ENCODE measurements at regions not wholly inside any gene's neighbourhood (a gene's known extent, or its start where the extent isn't known, plus 50 kb on each side); places are given as distances from the start of the nearest gene placed in this dataset.

DNA sequence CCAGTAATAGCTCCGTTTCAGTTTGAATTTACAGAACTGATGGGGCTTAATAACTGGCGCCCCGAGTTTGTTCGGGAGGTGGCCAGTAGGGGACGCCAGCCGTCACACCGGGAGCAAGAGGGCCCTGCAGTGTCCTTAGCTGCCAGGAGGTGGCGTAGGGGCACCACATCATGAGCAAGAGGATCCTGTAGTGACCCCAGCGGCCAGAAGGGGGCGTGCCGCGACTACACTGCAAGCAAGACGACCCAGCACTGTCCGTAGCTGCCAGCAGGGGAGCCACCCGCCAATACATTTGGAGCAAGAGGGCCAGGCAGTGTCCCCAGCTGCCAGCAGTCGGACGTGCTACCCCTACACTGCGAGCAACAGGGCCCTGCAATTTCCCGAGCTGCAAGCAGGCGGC is 663.7 kb upstream of the B3GAT1 start:
- DNase-seq (ENCODE audit: low read depth, low spot score): peak; percentile 54

GRCh38 chr11:135074397-135074998 is 662.5 kb upstream of the B3GAT1 start:
- peak; percentile 8 for DNase-seq (ENCODE audit: low read depth, low spot score)

DNA sequence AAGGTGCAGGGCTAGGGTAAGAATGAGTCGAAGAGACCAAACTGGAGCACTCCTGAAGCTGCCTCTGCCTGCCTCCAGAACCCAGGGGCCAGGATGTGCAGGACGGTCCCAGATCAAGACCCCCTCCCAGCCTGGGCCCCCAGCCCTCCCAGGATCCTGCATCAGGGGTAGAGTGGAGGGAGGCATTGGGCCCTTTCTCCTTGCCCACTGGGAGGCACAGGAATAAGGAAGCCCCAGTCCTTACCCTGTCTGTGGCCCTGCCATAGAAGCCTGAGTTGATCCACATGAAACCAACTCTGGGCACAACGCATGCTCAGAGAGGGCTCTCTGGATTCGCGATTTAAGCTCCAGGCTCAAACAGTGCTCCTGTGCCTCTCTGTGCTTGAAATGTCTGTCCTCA is 661.8 kb upstream of the B3GAT1 start:
- DNase-seq (ENCODE audit: low read depth, low spot score): no peak

DNA sequence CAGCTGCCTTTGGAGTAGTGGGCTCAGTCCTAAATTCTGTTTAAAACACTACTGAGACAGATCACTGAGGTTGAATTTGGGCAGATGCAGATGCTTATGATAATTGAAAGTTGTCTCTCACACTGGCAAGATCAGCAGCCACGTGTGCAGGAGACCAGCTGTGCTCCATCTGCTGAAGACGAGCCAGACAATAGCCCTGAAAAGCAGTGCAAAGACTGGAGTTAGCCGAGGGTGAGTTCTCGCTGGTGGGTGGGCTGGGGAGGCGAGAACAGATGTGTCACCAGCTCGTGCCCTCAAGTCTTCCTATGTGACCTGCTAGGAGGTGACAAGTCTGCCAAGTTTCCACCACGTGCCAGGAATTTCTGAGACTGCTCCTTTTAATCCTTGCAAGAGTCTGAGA is 661.3 kb upstream of the B3GAT1 start:
- DNase-seq (ENCODE audit: low read depth, low spot score): no peak

DNA sequence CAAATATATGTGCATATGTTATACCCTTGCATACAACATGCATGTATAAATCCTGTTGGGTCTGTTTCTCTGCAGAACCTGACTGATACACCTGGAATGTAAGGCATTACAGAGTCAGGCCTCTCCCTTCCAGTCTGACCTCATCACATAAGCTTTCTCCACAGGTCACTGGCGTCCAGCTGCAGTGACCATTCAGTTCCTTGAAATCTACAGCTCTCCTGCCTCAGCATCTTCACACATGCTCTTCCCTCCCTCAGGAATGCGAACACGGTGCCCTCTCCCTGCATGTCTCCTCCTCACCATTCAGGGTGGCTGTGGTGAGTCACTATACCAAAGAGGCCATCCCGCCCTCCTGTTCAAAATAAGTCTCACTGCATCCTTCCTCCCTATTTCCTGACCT is 657.8 kb upstream of the B3GAT1 start:
- DNase-seq (ENCODE audit: low read depth, low spot score): peak; percentile 8

GRCh38 chr11:135069063-135069462 is 657.0 kb upstream of the B3GAT1 start:
- DNase-seq (ENCODE audit: low read depth, low spot score): no peak

DNA sequence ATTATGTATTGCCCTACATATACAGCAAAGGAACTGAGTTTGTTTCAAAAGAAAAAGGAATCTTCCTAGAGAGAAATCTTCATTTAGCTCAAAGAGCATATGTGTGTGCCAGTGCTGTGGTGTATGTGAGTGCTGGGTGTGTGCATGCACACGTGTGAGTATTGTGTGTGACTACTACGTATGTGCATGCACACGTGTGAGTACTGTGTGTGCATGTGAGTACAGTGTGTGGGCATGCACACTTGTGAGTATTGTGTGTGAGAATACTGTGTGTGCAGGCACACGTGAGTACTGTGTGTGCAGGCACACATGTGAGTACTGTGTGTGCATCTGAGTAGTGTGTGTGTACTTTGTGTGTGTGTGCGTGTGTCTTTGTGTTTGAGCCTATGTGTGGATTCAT is 651.0 kb upstream of the B3GAT1 start:
- DNase-seq (ENCODE audit: low read depth, low spot score): no peak

- no peak for DNase-seq (ENCODE audit: low read depth, low spot score)
These were observed 649.1 kb upstream of the B3GAT1 start for GRCh38 chr11:135061166-135061565.

DNA sequence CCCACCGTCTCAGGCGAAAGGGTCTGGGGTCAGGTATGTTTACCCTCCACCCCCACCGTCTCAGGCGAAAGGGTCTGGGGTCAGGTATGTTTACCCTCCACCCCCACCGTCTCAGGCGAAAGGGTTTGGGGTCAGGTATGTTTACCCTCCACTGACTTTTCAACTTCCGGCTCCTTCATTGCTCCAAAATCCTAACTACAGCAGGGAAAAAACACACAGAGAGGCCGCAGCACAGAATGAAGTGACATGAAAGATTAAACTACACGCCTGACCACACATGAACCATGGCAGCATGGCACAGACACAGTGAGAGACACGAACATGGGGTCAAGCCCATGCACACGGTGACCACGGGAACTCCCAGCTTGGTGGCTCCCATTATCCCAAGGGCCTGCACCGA is 634.9 kb upstream of the B3GAT1 start:
- DNase-seq (ENCODE audit: low read depth, low spot score): no peak

DNA sequence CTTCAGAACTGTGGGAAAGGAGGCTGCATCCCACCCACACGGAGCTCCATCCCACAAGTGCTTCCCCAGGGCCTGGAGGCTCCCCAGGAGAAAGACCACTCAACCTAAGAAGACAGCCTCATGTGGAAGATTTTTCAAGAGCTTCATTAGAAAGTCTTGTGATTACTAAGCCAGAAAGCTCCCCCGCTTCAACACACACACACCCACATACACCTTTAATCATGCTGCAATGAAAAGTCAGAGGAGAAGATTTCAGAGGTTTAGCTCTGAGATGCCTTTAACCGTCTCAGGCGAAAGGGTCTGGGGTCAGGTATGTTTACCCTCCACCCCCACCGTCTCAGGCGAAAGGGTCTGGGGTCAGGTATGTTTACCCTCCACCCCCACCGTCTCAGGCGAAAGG is 634.5 kb upstream of the B3GAT1 start:
- no peak for DNase-seq (ENCODE audit: low read depth, low spot score)

DNA sequence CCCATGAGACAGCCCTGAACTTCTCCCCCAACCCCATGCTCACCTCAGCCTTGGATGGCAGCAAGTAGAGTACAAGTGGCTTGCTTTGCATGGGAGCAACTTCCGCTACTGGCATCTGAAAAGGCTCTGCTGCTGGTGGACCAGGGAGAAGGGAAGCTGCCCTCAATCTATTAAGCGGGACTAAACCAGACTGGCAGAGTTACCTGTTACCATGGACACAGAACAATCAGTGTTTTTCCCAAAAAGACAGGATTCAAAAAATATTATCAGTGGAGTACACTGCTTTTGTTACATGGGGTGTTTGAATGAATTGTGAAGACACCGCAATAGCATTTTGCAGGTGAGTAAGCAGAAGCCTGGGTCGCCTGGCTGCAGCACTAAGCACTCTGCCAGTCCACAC is 631.4 kb upstream of the B3GAT1 start:
- no peak for DNase-seq (ENCODE audit: low read depth, low spot score)

DNA sequence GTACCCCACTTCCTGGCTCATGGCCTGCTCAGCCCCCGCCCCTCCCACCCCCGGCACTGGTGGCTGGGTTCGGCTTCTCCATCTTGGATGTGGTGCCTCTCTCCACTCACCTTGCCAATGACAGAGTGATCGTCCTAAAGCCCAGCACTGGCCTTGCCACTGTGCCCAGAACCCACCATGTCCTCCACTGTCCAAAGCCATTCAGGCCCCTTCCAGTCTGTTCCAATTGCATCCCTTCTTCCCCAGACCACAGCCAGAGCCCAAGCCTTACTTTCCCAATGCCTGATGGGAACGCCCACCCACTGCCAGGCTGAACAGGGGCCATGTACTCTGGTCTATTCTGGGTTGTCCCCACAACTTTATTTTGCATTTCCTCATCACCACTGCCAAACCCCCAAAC is 625.8 kb upstream of the B3GAT1 start:
- no peak for DNase-seq (ENCODE audit: low read depth, low spot score)

- DNase-seq (ENCODE audit: low read depth, low spot score): no peak
These were observed 624.7 kb upstream of the B3GAT1 start for GRCh38 chr11:135036488-135037297.

- no peak for DNase-seq (ENCODE audit: low read depth, low spot score)
These were observed 623.2 kb upstream of the B3GAT1 start for GRCh38 chr11:135035282-135035681.

DNA sequence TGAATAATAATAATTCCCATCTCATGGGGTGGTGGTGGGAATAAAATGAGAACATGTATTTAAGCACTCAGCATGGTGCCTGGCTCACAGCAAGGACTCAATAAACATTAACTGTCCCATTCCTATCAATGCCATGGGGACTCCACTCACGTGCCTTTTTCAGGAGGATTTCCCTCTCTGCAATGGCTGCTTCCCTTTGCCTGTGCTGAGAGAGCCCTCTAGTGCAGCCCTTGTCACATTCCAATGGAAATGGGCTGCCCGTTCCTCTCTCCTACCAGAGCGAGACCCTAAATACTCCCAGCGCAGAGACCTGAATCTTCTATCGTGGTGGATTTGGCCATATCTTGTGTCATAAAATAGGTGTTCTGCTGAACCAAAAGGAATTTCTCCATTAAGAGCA is 621.5 kb upstream of the B3GAT1 start:
- peak; percentile 46 for DNase-seq (ENCODE audit: low read depth, low spot score)

GRCh38 chr11:135031205-135031989 is 619.4 kb upstream of the B3GAT1 start:
- no peak for DNase-seq (ENCODE audit: low read depth, low spot score)

GRCh38 chr11:135027461-135027860 is 615.4 kb upstream of the B3GAT1 start:
- DNase-seq (ENCODE audit: low read depth, low spot score): peak; percentile 86

GRCh38 chr11:135023499-135023898 is 611.5 kb upstream of the B3GAT1 start:
- DNase-seq (ENCODE audit: low read depth, low spot score): no peak

DNA sequence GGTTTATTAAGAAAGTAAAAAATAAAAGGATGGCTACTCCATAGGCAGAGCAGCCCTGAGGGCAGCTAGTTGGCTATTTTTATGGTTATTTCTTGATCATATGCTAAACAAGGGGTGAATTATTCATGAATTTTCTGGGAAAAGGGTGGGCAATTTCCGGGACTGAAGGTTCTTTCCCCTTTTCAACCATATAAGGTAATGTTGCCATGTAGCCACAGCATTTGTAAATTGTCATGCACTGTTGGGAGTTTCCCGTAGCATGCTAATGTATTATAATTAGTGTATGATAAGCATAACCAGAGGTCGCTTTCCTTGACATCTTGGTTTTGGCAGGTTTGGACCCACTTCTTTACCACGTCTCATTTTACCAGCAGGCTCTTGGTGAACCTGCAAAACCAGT is 610.4 kb upstream of the B3GAT1 start:
- peak; percentile 18 for DNase-seq (ENCODE audit: low read depth, low spot score)

DNA sequence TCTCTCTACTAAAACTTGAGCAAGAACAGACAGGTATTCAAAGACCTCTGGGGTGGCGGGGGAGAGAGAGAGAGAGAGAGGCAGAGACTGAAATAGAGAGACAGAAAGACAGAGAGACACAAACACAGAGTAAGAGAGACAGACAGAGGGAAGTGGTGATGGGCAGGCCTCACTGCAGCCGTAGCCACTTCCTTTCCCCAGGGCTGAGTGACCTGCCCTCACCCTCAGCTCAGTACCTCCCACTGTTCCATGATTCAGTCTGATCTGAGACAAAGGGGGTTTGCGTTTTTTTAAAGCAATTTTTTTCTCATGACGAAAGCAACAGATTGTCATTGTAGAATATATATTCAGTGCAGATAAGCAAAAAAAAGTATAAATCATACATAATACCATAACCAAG is 607.9 kb upstream of the B3GAT1 start:
- DNase-seq (ENCODE audit: low read depth, low spot score): no peak

- DNase-seq (ENCODE audit: low read depth, low spot score): no peak
These were observed 607.4 kb upstream of the B3GAT1 start for GRCh38 chr11:135019343-135019871.

DNA sequence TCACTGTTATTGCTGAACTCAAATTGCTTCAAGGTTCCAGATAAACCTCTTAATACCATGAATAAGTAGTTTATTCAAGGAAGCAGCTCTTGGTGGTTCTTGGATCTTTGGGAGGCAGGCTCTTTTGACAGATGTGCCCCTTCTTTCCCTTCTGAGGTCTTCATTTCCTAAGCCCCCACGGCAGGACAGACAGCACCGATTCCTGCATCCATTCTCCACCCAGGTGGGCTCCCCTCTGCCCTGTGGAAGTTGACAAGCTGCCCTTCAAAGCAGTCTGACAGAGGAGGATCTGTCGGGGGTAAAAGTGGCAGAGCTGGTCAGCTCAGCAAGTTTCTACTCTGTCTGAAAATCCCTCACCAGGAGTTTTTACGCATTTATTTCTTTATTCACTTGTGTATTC is 605.3 kb upstream of the B3GAT1 start:
- DNase-seq (ENCODE audit: low read depth, low spot score): no peak

Data from astrocyte of the hippocampus (primary cell).